MM.1S (cell line): ENCODE measurements at regions not wholly inside any gene's neighbourhood (a gene's known extent, or its start where the extent isn't known, plus 50 kb on each side); places are given as distances from the start of the nearest gene placed in this dataset.

ENCODE experiments used
- DNase-seq: peaks from one replicate; pipeline ENCODE4 v3.0.0-alpha.2; 2015
- H2AFZ ChIP-seq: fragments of 300-600 bp; sonication (generic); 2 replicates; pipeline ENCODE4 v1.6.0; 2016; ENCODE audit warnings: antibody characterized with exemption, low read length
- H3F3A ChIP-seq: fragments of 300-600 bp; sonication (generic); 2 replicates; pipeline ENCODE4 v1.6.1; 2016; ENCODE audit warnings: mild to moderate bottlenecking, antibody characterized with exemption, low read length, moderate library complexity, mixed read lengths; ENCODE audit not compliant: insufficient read depth
- H3K27ac ChIP-seq: fragments of 300-600 bp; sonication (generic); 2 replicates; pipeline ENCODE4 v1.5.1; 2016; ENCODE audit warnings: mild to moderate bottlenecking, low read length
- H3K27me3 ChIP-seq: fragments of 300-600 bp; sonication (generic); replicated peaks from 2 replicates; pipeline ENCODE4 v1.6.0; 2016; ENCODE audit warnings: low read length; ENCODE audit not compliant: insufficient read depth
- H3K36me3 ChIP-seq: fragments of 300-600 bp; sonication (generic); replicated peaks from 2 replicates; pipeline ENCODE4 v1.6.1; 2016; ENCODE audit warnings: mild to moderate bottlenecking, low read length, mixed read lengths; ENCODE audit not compliant: insufficient read depth
- H3K4me1 ChIP-seq: fragments of 300-600 bp; sonication (generic); 2 replicates; pipeline ENCODE4 v1.6.1; 2016; ENCODE audit warnings: low read length, mixed read lengths
- H3K4me2 ChIP-seq: fragments of 300-600 bp; sonication (generic); 2 replicates; pipeline ENCODE4 v1.6.0; 2016; ENCODE audit warnings: low read depth, low read length
- H3K4me3 ChIP-seq: fragments of 300-600 bp; sonication (generic); 2 replicates; pipeline ENCODE4 v1.5.1; 2016; ENCODE audit warnings: low read length, mixed read lengths
- H3K79me2 ChIP-seq: fragments of 300-600 bp; sonication (generic); 2 replicates; pipeline ENCODE4 v1.6.1; 2016; ENCODE audit warnings: mixed run types, low read length, mixed read lengths
- H3K9ac ChIP-seq: fragments of 300-600 bp; sonication (generic); 2 replicates; pipeline ENCODE4 v1.6.1; 2016; ENCODE audit warnings: low read length, mixed read lengths
- H3K9me2 ChIP-seq: fragments of 300-600 bp; sonication (generic); replicated peaks from 2 replicates; pipeline ENCODE4 v1.6.1; 2016; ENCODE audit warnings: mild to moderate bottlenecking, low read length, mixed read lengths; ENCODE audit not compliant: insufficient read depth
- H3K9me3 ChIP-seq: fragments of 300-600 bp; sonication (generic); replicated peaks from 2 replicates; pipeline ENCODE4 v1.6.1; 2016; ENCODE audit warnings: mild to moderate bottlenecking, low read length, mixed read lengths; ENCODE audit not compliant: insufficient read depth
- H4K20me1 ChIP-seq: fragments of 300-600 bp; sonication (generic); 2 replicates; pipeline ENCODE4 v1.6.1; 2016; ENCODE audit warnings: mild to moderate bottlenecking, low read length, moderate library complexity, mixed read lengths; ENCODE audit not compliant: insufficient read depth
- EZH2 ChIP-seq: fragments of 300-600 bp; sonication (generic); optimal IDR thresholded peaks from 2 replicates; pipeline ENCODE3; 2017; ENCODE audit warnings: low read depth, mild to moderate bottlenecking, antibody characterized with exemption, low read length, mixed read lengths
- EZH2phosphoT487 ChIP-seq: fragments of 300-600 bp; sonication (generic); IDR thresholded peaks from 2 replicates; pipeline ENCODE4 v1.6.1; 2018; ENCODE audit warnings: antibody characterized with exemption, low read length
- TF ChIP-seq, protein P1 (sequence below): fragments of 300-600 bp; sonication (generic); IDR thresholded peaks from 2 replicates; pipeline ENCODE4 v1.5.1; 2016; ENCODE audit warnings: antibody characterized with exemption, low read length, mixed read lengths

DNA sequence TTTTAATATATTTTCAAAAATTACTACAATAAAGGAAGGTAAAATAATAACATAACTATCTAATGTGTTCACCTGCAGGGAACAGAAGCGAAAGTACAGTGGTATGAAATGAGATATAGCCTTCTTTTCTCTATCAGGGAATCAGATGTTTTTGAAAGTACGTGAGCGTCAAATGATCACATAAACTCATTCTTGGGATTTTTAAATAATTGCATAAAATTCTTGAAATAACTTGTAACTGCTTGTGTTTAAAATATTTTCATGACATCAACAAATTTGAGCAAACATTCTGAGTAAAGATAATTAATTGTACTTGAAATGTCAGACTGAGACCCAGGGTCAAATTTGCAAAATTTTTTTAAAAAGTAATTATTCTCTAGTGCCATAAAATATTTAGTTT lies 193.5 kb upstream of the NEIL3 start:
- Histone ChIP-seq H4K20me1 (no peaks in the 10 kb centered on the region), H3K79me2 (no peaks in the 10 kb centered on the region), H3K9me3 (no peaks in the 10 kb centered on the region), H3K4me3 (no peak overlapping the region), H3K4me2 (no peak overlapping the region), H3K9ac (no peak overlapping the region), H3F3A (no peaks in the 10 kb centered on the region), H3K27ac (no peak overlapping the region), H3K9me2 (no peaks in the 10 kb centered on the region), H3K4me1 (no peaks in the 10 kb centered on the region), H3K36me3 (no peaks in the 10 kb centered on the region), H3K27me3 (no peaks in the 10 kb centered on the region), H2AFZ (no peak overlapping the region)
- TF ChIP-seq, protein P1, sequence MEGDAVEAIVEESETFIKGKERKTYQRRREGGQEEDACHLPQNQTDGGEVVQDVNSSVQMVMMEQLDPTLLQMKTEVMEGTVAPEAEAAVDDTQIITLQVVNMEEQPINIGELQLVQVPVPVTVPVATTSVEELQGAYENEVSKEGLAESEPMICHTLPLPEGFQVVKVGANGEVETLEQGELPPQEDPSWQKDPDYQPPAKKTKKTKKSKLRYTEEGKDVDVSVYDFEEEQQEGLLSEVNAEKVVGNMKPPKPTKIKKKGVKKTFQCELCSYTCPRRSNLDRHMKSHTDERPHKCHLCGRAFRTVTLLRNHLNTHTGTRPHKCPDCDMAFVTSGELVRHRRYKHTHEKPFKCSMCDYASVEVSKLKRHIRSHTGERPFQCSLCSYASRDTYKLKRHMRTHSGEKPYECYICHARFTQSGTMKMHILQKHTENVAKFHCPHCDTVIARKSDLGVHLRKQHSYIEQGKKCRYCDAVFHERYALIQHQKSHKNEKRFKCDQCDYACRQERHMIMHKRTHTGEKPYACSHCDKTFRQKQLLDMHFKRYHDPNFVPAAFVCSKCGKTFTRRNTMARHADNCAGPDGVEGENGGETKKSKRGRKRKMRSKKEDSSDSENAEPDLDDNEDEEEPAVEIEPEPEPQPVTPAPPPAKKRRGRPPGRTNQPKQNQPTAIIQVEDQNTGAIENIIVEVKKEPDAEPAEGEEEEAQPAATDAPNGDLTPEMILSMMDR, result no peak
- TF ChIP-seq EZH2 (no peak), EZH2phosphoT487 (no peak)
- DNase-seq, result no peak

DNA sequence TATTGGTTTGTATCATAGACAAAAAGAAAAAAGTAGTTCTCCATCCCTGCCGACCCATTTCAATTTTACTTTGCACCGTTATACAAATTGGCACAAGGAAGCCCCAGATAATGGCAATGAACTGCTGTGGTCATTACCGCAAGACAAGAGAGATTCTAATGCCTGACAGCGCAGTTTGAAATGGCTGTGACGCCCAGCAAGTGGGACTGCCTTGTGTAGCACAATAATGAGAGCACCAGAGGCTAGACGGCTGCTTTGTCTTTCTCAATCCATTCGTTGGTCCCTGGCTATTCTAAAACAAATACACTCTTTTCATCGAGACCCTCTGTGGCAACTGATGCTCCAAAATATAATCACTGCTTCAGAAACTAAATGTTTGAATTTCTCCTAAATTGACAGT lies 192.4 kb upstream of the NEIL3 start:
- no peaks in the 10 kb centered on the region for H3K36me3 ChIP-seq
- no peaks in the 10 kb centered on the region for H3K4me1 ChIP-seq
- DNase-seq, result no peak

GRCh38 chr4:177118596-177118995 lies 191.1 kb upstream of the NEIL3 start:
- Histone ChIP-seq H3K9ac (no peak overlapping the region), H3K9me3 (no peaks in the 10 kb centered on the region), H3K9me2 (no peaks in the 10 kb centered on the region), H3K4me2 (no peak overlapping the region), H4K20me1 (no peaks in the 10 kb centered on the region), H2AFZ (no peak overlapping the region), H3K36me3 (no peaks in the 10 kb centered on the region), H3K4me3 (no peak overlapping the region), H3K79me2 (no peaks in the 10 kb centered on the region), H3K27me3 (no peaks in the 10 kb centered on the region), H3F3A (no peaks in the 10 kb centered on the region), H3K4me1 (no peaks in the 10 kb centered on the region), H3K27ac (no peak overlapping the region)
- TF ChIP-seq, protein P1, result no peak
- TF ChIP-seq EZH2 (no peak), EZH2phosphoT487 (no peak)
- DNase-seq, result no peak

More for the DNA sequence above, 192.4 kb upstream of the NEIL3 start:
- Histone ChIP-seq H3K27me3 (no peaks in the 10 kb centered on the region), H4K20me1 (no peaks in the 10 kb centered on the region), H3K79me2 (no peaks in the 10 kb centered on the region), H2AFZ (no peak overlapping the region), H3K4me2 (no peak overlapping the region), H3K9me2 (no peaks in the 10 kb centered on the region), H3K4me3 (no peak overlapping the region), H3F3A (no peaks in the 10 kb centered on the region), H3K27ac (no peak overlapping the region), H3K9me3 (no peaks in the 10 kb centered on the region), H3K9ac (no peak overlapping the region)
- TF ChIP-seq EZH2phosphoT487 (no peak), EZH2 (no peak)
- TF ChIP-seq, protein P1, result no peak
